Hepatocyte (in vitro differentiated cells): ENCODE measurements at regions not wholly inside any gene's neighbourhood (a gene's known extent, or its start where the extent isn't known, plus 50 kb on each side); places are given as distances from the start of the nearest gene placed in this dataset.
"Not testable (repeated sequence)": the region's sequence is repeated elsewhere in the genome, so short reads cannot be mapped to it uniquely, and the experiment has no call there.

ENCODE experiments used
- CTCF ChIP-seq: fragments of 200-600 bp; sonication (generic); IDR thresholded peaks from 2 replicates; pipeline ENCODE4 v1.5.1; 2016; ENCODE audit warnings: antibody characterized with exemption, mild to moderate bottlenecking; ENCODE audit not compliant: poor library complexity
- EZH2 ChIP-seq: fragments of 200-600 bp; sonication (generic); IDR thresholded peaks from 2 replicates; pipeline ENCODE4 v1.6.1; 2016; ENCODE audit warnings: antibody characterized with exemption, mild to moderate bottlenecking, borderline replicate concordance
- EZH2phosphoT487 ChIP-seq: fragments of 200-600 bp; sonication (generic); IDR thresholded peaks from one replicate; pipeline ENCODE4 v1.6.1; 2018; ENCODE audit warnings: antibody characterized with exemption, mild to moderate bottlenecking, low read depth, moderate library complexity; ENCODE audit not compliant: unreplicated experiment, severe bottlenecking

- TF ChIP-seq EZH2, EZH2phosphoT487, CTCF: not testable (repeated sequence)
Observed at GRCh38 chr4:126771618-126772017, 861.1 kb upstream of the INTU start.
